B cell (primary cell): ENCODE measurements at regions not wholly inside any gene's neighbourhood (a gene's known extent, or its start where the extent isn't known, plus 50 kb on each side); places are given as distances from the start of the nearest gene placed in this dataset.

Experiments
- ATAC-seq: fragments of 200-7000 bp; cut with Tn5 transposase; one replicate; pipeline ENCODE4 v1.10.0; 2021; ENCODE audit warnings: low read depth, mild to moderate bottlenecking, moderate number of reproducible peaks, moderate library complexity
- CTCF ChIA-PET: fragments of 350-600 bp; sonication (Branson Sonifier 250); formaldehyde crosslinking; loops from one replicate; lab custom pipeline; 2021; ENCODE audit warnings: antibody characterized with exemption, inconsistent platforms; lab: Charles Lee
- POLR2A ChIA-PET: fragments of 350-600 bp; sonication (Branson Sonifier 250); formaldehyde crosslinking; loops from one replicate; lab custom pipeline; 2021; ENCODE audit warnings: antibody characterized with exemption; lab: Charles Lee
- DNase-seq: peaks from one replicate; pipeline ENCODE4 v3.0.0; 2013
- H2AFZ ChIP-seq: 2 replicates; pipeline ENCODE4 v1.6.1; 2012; ENCODE audit warnings: mild to moderate bottlenecking, low read depth, low read length; ENCODE audit not compliant: insufficient read depth, poor library complexity, severe bottlenecking
- H3K27ac ChIP-seq, 2 donors: 1 replicate in 1 of 2; 2 replicates in 1 of 2; pipeline ENCODE4 v1.5.1; 2012 to 2013; ENCODE audit warnings: low read length in 2 of 2, mild to moderate bottlenecking in 2 of 2, moderate library complexity in 1 of 2
- H3K27me3 ChIP-seq, 4 experiments: fragments of 200-600 bp in 1 of 4; sonication (generic) in 1 of 4; replicated peaks in 1 of 4; 1 replicate in 2 of 4; 2 replicates in 2 of 4; pipeline versions ENCODE4 v1.6.1 to v1.7.0; 2013 to 2016; ENCODE audit warnings: low read length in 3 of 4, mild to moderate bottlenecking in 2 of 4, mixed read lengths in 1 of 4, moderate library complexity in 1 of 4; ENCODE audit not compliant: insufficient read depth in 4 of 4, control insufficient read depth in 3 of 4; ENCODE audit errors: control extremely low read depth in 1 of 4
- H3K36me3 ChIP-seq, 2 experiments: replicated peaks in 1 of 2; 1 replicate in 1 of 2; 2 replicates in 1 of 2; pipeline versions ENCODE4 v1.6.1 to v1.7.1; 2013; ENCODE audit warnings: low read length in 1 of 2; ENCODE audit not compliant: insufficient read depth in 2 of 2, control insufficient read depth in 1 of 2; ENCODE audit errors: control extremely low read depth in 1 of 2, extremely low read depth in 1 of 2
- H3K4me1 ChIP-seq, 2 donors: fragments of 200-600 bp in 1 of 2; sonication (generic) in 1 of 2; 1 replicate in 1 of 2; 2 replicates in 1 of 2; pipeline versions ENCODE4 v1.5.1 to v1.6.1; 2013 to 2017; ENCODE audit warnings: low read length in 2 of 2; ENCODE audit not compliant: control insufficient read depth in 2 of 2, insufficient read depth in 2 of 2
- H3K4me2 ChIP-seq: replicated peaks from 2 replicates; pipeline ENCODE3; 2012; ENCODE audit warnings: mild to moderate bottlenecking, low read depth, low read length; ENCODE audit not compliant: poor library complexity, severe bottlenecking
- H3K4me3 ChIP-seq, 5 experiments: fragments of 200-600 bp in 1 of 5; sonication (generic) in 1 of 5; 1 replicate in 3 of 5; 2 replicates in 2 of 5; pipeline versions ENCODE4 v1.5.1 to v1.7.0; 2011 to 2016; ENCODE audit warnings: low read length in 4 of 5, mild to moderate bottlenecking in 4 of 5, low read depth in 2 of 5, control low read depth in 1 of 5, moderate library complexity in 1 of 5; ENCODE audit not compliant: insufficient read depth in 1 of 5; ENCODE audit errors: control extremely low read depth in 1 of 5, extremely low read depth in 1 of 5
- H3K79me2 ChIP-seq: fragments of 200-600 bp; sonication (generic); one replicate; pipeline ENCODE4 v1.6.0; 2016; ENCODE audit warnings: low read length; ENCODE audit not compliant: control insufficient read depth, insufficient read depth
- H3K9ac ChIP-seq: fragments of 200-600 bp; sonication (generic); 2 replicates; pipeline ENCODE4 v1.6.1; 2017; ENCODE audit warnings: mild to moderate bottlenecking, low read length, moderate library complexity
- H3K9me3 ChIP-seq, 3 donors: one replicate each; pipeline versions ENCODE4 v1.6.1 to v1.7.1; 2013; ENCODE audit warnings: low read length in 2 of 3; ENCODE audit not compliant: control insufficient read depth in 2 of 3, insufficient read depth in 1 of 3; ENCODE audit errors: control extremely low read depth in 1 of 3
- H4K20me1 ChIP-seq: 2 replicates; pipeline ENCODE4 v1.6.0; 2012; ENCODE audit warnings: mild to moderate bottlenecking, low read length; ENCODE audit not compliant: insufficient read depth, control insufficient read depth, poor library complexity, severe bottlenecking
- H3K27ac Mint-ChIP-seq: one replicate; pipeline ENCODE4 v1.8.0; 2021; ENCODE audit warnings: mixed read lengths
- H3K27me3 Mint-ChIP-seq: one replicate; pipeline ENCODE4 v1.8.0; 2021; ENCODE audit warnings: mixed read lengths
- H3K4me1 Mint-ChIP-seq: one replicate; pipeline ENCODE4 v1.8.0; 2021; ENCODE audit warnings: mixed read lengths
- H3K4me3 Mint-ChIP-seq: one replicate; pipeline ENCODE4 v1.8.0; 2021; ENCODE audit warnings: mixed read lengths
- H3K9me3 Mint-ChIP-seq: one replicate; pipeline ENCODE4 v1.8.0; 2022; ENCODE audit warnings: mixed read lengths; ENCODE audit not compliant: insufficient read depth
- EZH2 ChIP-seq: IDR thresholded peaks from 2 replicates; pipeline ENCODE4 v1.6.1; 2012; ENCODE audit warnings: borderline replicate concordance, low read depth, mild to moderate bottlenecking, moderate library complexity, low read length; ENCODE audit not compliant: insufficient read depth, poor library complexity, severe bottlenecking
- WGBS: methylation state at CpG from one replicate; pipeline ENCODE4 v1.1.5; 2013; ENCODE audit warnings: missing lambda C conversion rate; ENCODE audit not compliant: insufficient coverage; 5-methylcytosine and 5-hydroxymethylcytosine counted together
- intact Hi-C: fragments of 100-400 bp; cut with micrococcal nuclease; formaldehyde crosslinking; loops from one replicate; pipeline ENCODE4 v1.10.0; 2022
- TF ChIP-seq, protein P1 (sequence below): fragments of 200-600 bp; IDR thresholded peaks from one replicate; pipeline ENCODE4 v1.8.0; 2022; ENCODE audit warnings: antibody characterized with exemption, mild to moderate bottlenecking

DNA sequence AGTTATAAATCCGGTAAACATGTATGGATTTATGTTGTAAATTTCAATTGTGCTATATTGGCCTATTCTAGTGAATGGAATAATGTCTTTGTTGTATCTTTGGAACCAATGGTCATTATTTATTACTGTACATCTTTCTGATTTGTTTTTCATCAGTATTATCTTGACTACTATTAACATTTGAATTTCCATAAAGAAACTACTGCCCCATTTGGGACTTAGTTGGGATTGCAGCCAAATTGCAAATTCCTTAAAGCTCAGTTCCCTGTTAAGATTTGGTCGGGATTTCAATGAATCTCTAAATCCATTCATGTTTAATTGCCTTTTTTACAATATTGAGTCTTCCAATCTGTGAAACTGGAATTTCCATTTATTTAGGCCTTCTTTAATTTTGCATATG is 822.4 kb upstream of the CADM2 start:
- no peaks in the 10 kb centered on the region for H3K4me1 Mint-ChIP-seq

DNA sequence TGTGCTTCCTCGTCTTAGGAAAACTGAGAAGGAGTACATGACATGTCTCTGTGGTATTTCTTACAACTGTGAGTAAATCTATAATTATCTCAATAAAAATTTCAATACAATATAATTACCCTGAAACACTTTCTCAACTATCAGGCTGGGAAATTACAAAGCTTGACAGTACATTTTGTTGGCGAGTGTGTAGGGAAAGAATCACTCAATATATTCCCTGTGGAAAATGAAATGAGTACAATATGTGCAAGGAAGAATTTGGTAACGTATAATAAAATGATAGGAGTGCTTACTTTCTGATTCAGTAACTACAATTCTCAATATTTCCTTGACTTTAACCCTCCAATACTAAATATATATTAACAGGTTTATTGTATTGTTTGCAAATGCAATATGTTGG is 818.2 kb upstream of the CADM2 start:
- WGBS, result no CpG with 5 or more reads among the region's 3 CpGs
- Histone ChIP-seq H3K27me3 (no peaks in the 10 kb centered on the region), H3K9ac (no peak overlapping the region), H4K20me1 (no peaks in the 10 kb centered on the region), H3K27ac (no peak overlapping the region), H3K4me1 (no peaks in the 10 kb centered on the region), H3K36me3 (no peaks in the 10 kb centered on the region), H2AFZ (no peak overlapping the region), H3K79me2 (no peaks in the 10 kb centered on the region), H3K9me3 (peaks cover 0 to 2% (median 1%) of the 10 kb centered on the region in 3 donors), H3K4me2 (no peak overlapping the region), H3K4me3 (no peak overlapping the region)
- ChIA-PET POLR2A (no interaction called here), CTCF (no interaction called here)
- intact Hi-C loops, result no loop called here
- TF ChIP-seq, protein P1, sequence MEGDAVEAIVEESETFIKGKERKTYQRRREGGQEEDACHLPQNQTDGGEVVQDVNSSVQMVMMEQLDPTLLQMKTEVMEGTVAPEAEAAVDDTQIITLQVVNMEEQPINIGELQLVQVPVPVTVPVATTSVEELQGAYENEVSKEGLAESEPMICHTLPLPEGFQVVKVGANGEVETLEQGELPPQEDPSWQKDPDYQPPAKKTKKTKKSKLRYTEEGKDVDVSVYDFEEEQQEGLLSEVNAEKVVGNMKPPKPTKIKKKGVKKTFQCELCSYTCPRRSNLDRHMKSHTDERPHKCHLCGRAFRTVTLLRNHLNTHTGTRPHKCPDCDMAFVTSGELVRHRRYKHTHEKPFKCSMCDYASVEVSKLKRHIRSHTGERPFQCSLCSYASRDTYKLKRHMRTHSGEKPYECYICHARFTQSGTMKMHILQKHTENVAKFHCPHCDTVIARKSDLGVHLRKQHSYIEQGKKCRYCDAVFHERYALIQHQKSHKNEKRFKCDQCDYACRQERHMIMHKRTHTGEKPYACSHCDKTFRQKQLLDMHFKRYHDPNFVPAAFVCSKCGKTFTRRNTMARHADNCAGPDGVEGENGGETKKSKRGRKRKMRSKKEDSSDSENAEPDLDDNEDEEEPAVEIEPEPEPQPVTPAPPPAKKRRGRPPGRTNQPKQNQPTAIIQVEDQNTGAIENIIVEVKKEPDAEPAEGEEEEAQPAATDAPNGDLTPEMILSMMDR, result no peak
- TF ChIP-seq EZH2, result no peak
- DNase-seq (no peak), ATAC-seq (no peak)
- H3K27ac Mint-ChIP-seq, result no peak overlapping the region
- H3K4me1 Mint-ChIP-seq, result no peaks in the 10 kb centered on the region
- H3K4me3 Mint-ChIP-seq, result no peak overlapping the region
- H3K27me3 Mint-ChIP-seq, result no peaks in the 10 kb centered on the region
- H3K9me3 Mint-ChIP-seq, result peaks cover 4% of the 10 kb centered on the region

More for the DNA sequence above, 822.4 kb upstream of the CADM2 start:
- TF ChIP-seq, protein P1, result no peak
- no peak for TF ChIP-seq EZH2
- ChIA-PET POLR2A (no interaction called here), CTCF (no interaction called here)
- no peaks in the 10 kb centered on the region for H3K4me1 ChIP-seq
- ATAC-seq (no peak), DNase-seq (no peak)
- H4K20me1 ChIP-seq, result no peaks in the 10 kb centered on the region
- intact Hi-C loops, result no loop called here
- peaks cover 0 to 1% (median 0%) of the 10 kb centered on the region in 3 donors for H3K9me3 ChIP-seq
- H3K36me3 ChIP-seq, result no peaks in the 10 kb centered on the region
- H2AFZ ChIP-seq, result no peak overlapping the region
- H3K27me3 ChIP-seq, result no peaks in the 10 kb centered on the region
- no peak overlapping the region for H3K4me3 ChIP-seq
- H3K79me2 ChIP-seq, result no peaks in the 10 kb centered on the region
- no peak overlapping the region for H3K4me2 ChIP-seq
- Mint-ChIP-seq H3K27ac (no peak overlapping the region), H3K27me3 (no peaks in the 10 kb centered on the region), H3K9me3 (no peaks in the 10 kb centered on the region), H3K4me3 (no peak overlapping the region)
- no peak overlapping the region for H3K27ac ChIP-seq
- no peak overlapping the region for H3K9ac ChIP-seq
- no CpG with 5 or more reads among the region's 2 CpGs for WGBS
